DOHH2 (cell line): ENCODE measurements at regions not wholly inside any gene's neighbourhood (a gene's known extent, or its start where the extent isn't known, plus 50 kb on each side); places are given as distances from the start of the nearest gene placed in this dataset.

Experiments used
- H3F3A ChIP-seq: fragments of 200-600 bp; sonication (generic), shearing (Covaris generic); 2 replicates; pipeline ENCODE4 v1.6.0; 2016; ENCODE audit warnings: antibody characterized with exemption, mild to moderate bottlenecking; ENCODE audit not compliant: control insufficient read depth, insufficient read depth
- H3K27ac ChIP-seq: fragments of 200-600 bp; sonication (generic); 2 replicates; pipeline ENCODE4 v1.5.1; 2014; ENCODE audit warnings: low read depth, mild to moderate bottlenecking, low read length, moderate library complexity
- H3K27me3 ChIP-seq: fragments of 200-600 bp; sonication (generic); 2 replicates; pipeline ENCODE4 v1.6.1; 2014; ENCODE audit warnings: mild to moderate bottlenecking, low read length, mixed read lengths; ENCODE audit not compliant: control insufficient read depth
- H3K36me3 ChIP-seq: fragments of 200-600 bp; sonication (generic); 2 replicates; pipeline ENCODE4 v1.6.1; 2014; ENCODE audit warnings: mild to moderate bottlenecking, low read length, moderate library complexity, mixed read lengths; ENCODE audit not compliant: control insufficient read depth
- H3K4me1 ChIP-seq: fragments of 200-600 bp; sonication (generic); 2 replicates; pipeline ENCODE4 v1.6.1; 2014; ENCODE audit warnings: mild to moderate bottlenecking, low read length, mixed read lengths; ENCODE audit not compliant: control insufficient read depth
- H3K4me2 ChIP-seq: fragments of 200-600 bp; sonication (generic); 2 replicates; pipeline ENCODE4 v1.6.0; 2014; ENCODE audit warnings: mild to moderate bottlenecking, low read length, moderate library complexity
- H3K4me3 ChIP-seq: fragments of 200-600 bp; sonication (generic); 2 replicates; pipeline ENCODE4 v1.5.1; 2014; ENCODE audit warnings: mild to moderate bottlenecking, low read length, mixed read lengths
- H3K79me2 ChIP-seq: fragments of 200-600 bp; sonication (generic); 2 replicates; pipeline ENCODE4 v1.6.1; 2014; ENCODE audit warnings: mild to moderate bottlenecking, low read length, mixed read lengths; ENCODE audit not compliant: control insufficient read depth
- H3K9me2 ChIP-seq: fragments of 200-600 bp; sonication (generic); replicated peaks from 2 replicates; pipeline ENCODE4 v1.6.1; 2014; ENCODE audit warnings: mild to moderate bottlenecking, low read length, mixed read lengths; ENCODE audit not compliant: control insufficient read depth
- H3K9me3 ChIP-seq: fragments of 200-600 bp; sonication (generic); 2 replicates; pipeline ENCODE4 v1.6.1; 2014; ENCODE audit warnings: antibody characterized with exemption, low read length, mixed read lengths; ENCODE audit not compliant: control insufficient read depth, insufficient read depth
- H4K20me1 ChIP-seq: fragments of 200-600 bp; sonication (generic); 2 replicates; pipeline ENCODE4 v1.6.0; 2014; ENCODE audit warnings: low read depth, mild to moderate bottlenecking, antibody characterized with exemption, low read length, moderate library complexity; ENCODE audit not compliant: control insufficient read depth, insufficient read depth
- CTCF ChIP-seq: fragments of 200-600 bp; sonication (generic); IDR thresholded peaks from one replicate; pipeline ENCODE4 v1.5.1; 2014; ENCODE audit warnings: antibody characterized with exemption, mild to moderate bottlenecking, low read depth, low read length; ENCODE audit not compliant: poor library complexity, severe bottlenecking
- EZH2phosphoT487 ChIP-seq: fragments of 200-600 bp; sonication (generic); IDR thresholded peaks from 2 replicates; pipeline ENCODE4 v1.6.1; 2017; ENCODE audit warnings: borderline replicate concordance, mild to moderate bottlenecking, antibody characterized with exemption, low read length, moderate library complexity, mixed read lengths

GRCh38 chr11:101816613-101817012 is 98.2 kb upstream of the CEP126 start:
- Histone ChIP-seq H3K4me2 (no peak overlapping the region), H3K27me3 (no peaks in the 10 kb centered on the region), H3K9me2 (no peaks in the 10 kb centered on the region), H3K79me2 (no peaks in the 10 kb centered on the region), H3K4me1 (no peaks in the 10 kb centered on the region), H3K4me3 (no peak overlapping the region), H4K20me1 (no peaks in the 10 kb centered on the region), H3K27ac (no peak overlapping the region), H3F3A (no peaks in the 10 kb centered on the region), H3K9me3 (no peaks in the 10 kb centered on the region), H3K36me3 (no peaks in the 10 kb centered on the region)
- TF ChIP-seq CTCF (no peak), EZH2phosphoT487 (no peak)

- Histone ChIP-seq H3K4me3 (no peak overlapping the region), H3K36me3 (no peaks in the 10 kb centered on the region), H3K4me1 (no peaks in the 10 kb centered on the region), H3K9me3 (no peaks in the 10 kb centered on the region), H3K9me2 (no peaks in the 10 kb centered on the region), H3K27ac (no peak overlapping the region), H3K79me2 (no peaks in the 10 kb centered on the region), H4K20me1 (no peaks in the 10 kb centered on the region), H3K4me2 (no peak overlapping the region), H3F3A (no peaks in the 10 kb centered on the region), H3K27me3 (no peaks in the 10 kb centered on the region)
- no peak for TF ChIP-seq CTCF
- TF ChIP-seq EZH2phosphoT487, result no peak
Measured at GRCh38 chr11:101812546-101812945, 102.3 kb upstream of the CEP126 start.

GRCh38 chr11:101810546-101810945 is 104.3 kb upstream of the CEP126 start:
- H3K4me2 ChIP-seq, result no peak overlapping the region
- H3F3A ChIP-seq, result no peaks in the 10 kb centered on the region
- H3K4me1 ChIP-seq, result no peaks in the 10 kb centered on the region
- H3K4me3 ChIP-seq, result no peak overlapping the region
- no peaks in the 10 kb centered on the region for H3K9me3 ChIP-seq
- H3K27ac ChIP-seq, result no peak overlapping the region
- no peaks in the 10 kb centered on the region for H4K20me1 ChIP-seq
- H3K79me2 ChIP-seq, result no peaks in the 10 kb centered on the region
- no peaks in the 10 kb centered on the region for H3K36me3 ChIP-seq
- no peaks in the 10 kb centered on the region for H3K9me2 ChIP-seq
- H3K27me3 ChIP-seq, result no peaks in the 10 kb centered on the region
- TF ChIP-seq EZH2phosphoT487 (no peak), CTCF (no peak)

- no peaks in the 10 kb centered on the region for H3K27me3 ChIP-seq
- no peaks in the 10 kb centered on the region for H3K9me2 ChIP-seq
- H3K4me1 ChIP-seq, result no peaks in the 10 kb centered on the region
- no peak overlapping the region for H3K4me2 ChIP-seq
- no peaks in the 10 kb centered on the region for H3K9me3 ChIP-seq
- H3K36me3 ChIP-seq, result no peaks in the 10 kb centered on the region
- H3K4me3 ChIP-seq, result no peak overlapping the region
- H3K27ac ChIP-seq, result no peak overlapping the region
- TF ChIP-seq CTCF (no peak), EZH2phosphoT487 (no peak)
- H3K79me2 ChIP-seq, result no peaks in the 10 kb centered on the region
- H4K20me1 ChIP-seq, result no peaks in the 10 kb centered on the region
- H3F3A ChIP-seq, result no peaks in the 10 kb centered on the region
Measured at GRCh38 chr11:101807531-101807930, 107.3 kb upstream of the CEP126 start.
